ENCODE measurements at regions not wholly inside any gene's neighbourhood (a gene's known extent, or its start where the extent isn't known, plus 50 kb on each side); places are given as distances from the start of the nearest gene placed in this dataset.
"Not testable (repeated sequence)": the region's sequence is repeated elsewhere in the genome, so short reads cannot be mapped to it uniquely, and the experiment has no call there.

DNA sequence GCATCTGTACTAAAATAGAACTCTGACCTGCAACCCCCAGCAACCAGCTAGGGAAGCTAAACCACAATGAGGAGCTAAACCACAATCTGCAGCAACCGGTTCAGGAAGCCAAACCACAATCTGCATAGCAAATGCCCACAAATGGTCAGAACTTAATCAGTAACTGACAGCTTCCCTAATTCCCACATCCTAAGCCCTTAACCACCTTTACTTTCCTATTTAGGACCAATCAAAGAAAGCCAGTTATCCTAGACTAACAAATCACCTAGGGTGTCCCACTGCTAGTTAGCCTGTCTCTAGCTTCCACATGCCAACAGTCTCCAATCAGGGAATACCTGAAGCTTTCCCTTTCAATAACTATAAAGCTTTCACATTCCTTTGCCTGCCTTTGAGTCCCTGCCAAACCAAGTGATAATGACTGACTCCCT is 424.6 kb upstream of the PTCHD4 start:
- Histone ChIP-seq H3K27me3 (ENCODE audit: control insufficient read depth in 2 of 2, insufficient read depth in 2 of 2, low read length in 2 of 2) (no peaks in the 10 kb centered on the region), H3K36me3 (ENCODE audit: control insufficient read depth in 2 of 3, insufficient read depth in 3 of 3, low read length in 3 of 3) (no peaks in the 10 kb centered on the region), H3K4me3 (ENCODE audit: low read length) (no peak overlapping the region), H3K27ac (ENCODE audit: low read depth, low read length) (no peak overlapping the region), H3K9me3 (ENCODE audit: control insufficient read depth in 2 of 3, low read length in 3 of 3) (no peaks in the 10 kb centered on the region), H3K4me1 (ENCODE audit: control insufficient read depth in 2 of 2, insufficient read depth in 2 of 2, low read length in 2 of 2) (no peaks in the 10 kb centered on the region)
- Mint-ChIP-seq H3K4me3 (no peak overlapping the region), H3K4me1 (no peaks in the 10 kb centered on the region), H3K27me3 (no peaks in the 10 kb centered on the region), H3K27ac (no peak overlapping the region), H3K36me3 (no peaks in the 10 kb centered on the region), H3K9me3 (peaks cover 0 to 10% (median 0%) of the 10 kb centered on the region in 11 donors)
- no peak for ATAC-seq
- intact Hi-C loops (cut with micrococcal nuclease) = no loop called here
- DNase-seq = no peak
- ChIA-PET POLR2A (no interaction called here), CTCF (no interaction called here)

DNA sequence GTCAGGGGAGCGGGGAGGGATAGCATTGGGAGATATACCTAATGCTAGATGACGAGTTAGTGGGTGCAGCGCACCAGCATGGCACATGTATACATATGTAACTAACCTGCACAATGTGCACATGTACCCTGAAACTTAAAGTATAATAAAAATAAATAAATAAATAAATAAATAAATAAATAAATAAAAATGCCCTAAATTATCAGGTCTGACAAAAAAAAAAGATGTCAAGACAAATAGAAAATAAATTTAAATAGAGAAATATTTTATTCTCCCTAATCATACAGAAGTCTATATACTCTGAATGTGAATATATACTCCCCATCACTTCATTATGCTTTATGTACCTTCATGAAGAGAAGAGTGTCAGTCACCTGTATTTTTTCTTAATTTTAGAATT is 420.0 kb upstream of the PTCHD4 start:
- H3K9me3 Mint-ChIP-seq = peaks cover 0 to 13% (median 0%) of the 10 kb centered on the region in 11 donors
- POLR2A ChIA-PET; H3K27ac Mint-ChIP-seq; H3K4me3 ChIP-seq (ENCODE audit: low read length); H3K9me3 ChIP-seq (ENCODE audit: control insufficient read depth in 2 of 3, low read length in 3 of 3); H3K27me3 ChIP-seq (ENCODE audit: control insufficient read depth in 2 of 2, insufficient read depth in 2 of 2, low read length in 2 of 2); DNase-seq; H3K27ac ChIP-seq (ENCODE audit: low read depth, low read length); H3K36me3 ChIP-seq (ENCODE audit: control insufficient read depth in 2 of 3, insufficient read depth in 3 of 3, low read length in 3 of 3); intact Hi-C loops (cut with micrococcal nuclease); H3K4me3 Mint-ChIP-seq; H3K27me3 Mint-ChIP-seq; CTCF ChIA-PET; H3K4me1 ChIP-seq (ENCODE audit: control insufficient read depth in 2 of 2, insufficient read depth in 2 of 2, low read length in 2 of 2); ATAC-seq; H3K4me1 Mint-ChIP-seq; H3K36me3 Mint-ChIP-seq: not testable (repeated sequence)

DNA sequence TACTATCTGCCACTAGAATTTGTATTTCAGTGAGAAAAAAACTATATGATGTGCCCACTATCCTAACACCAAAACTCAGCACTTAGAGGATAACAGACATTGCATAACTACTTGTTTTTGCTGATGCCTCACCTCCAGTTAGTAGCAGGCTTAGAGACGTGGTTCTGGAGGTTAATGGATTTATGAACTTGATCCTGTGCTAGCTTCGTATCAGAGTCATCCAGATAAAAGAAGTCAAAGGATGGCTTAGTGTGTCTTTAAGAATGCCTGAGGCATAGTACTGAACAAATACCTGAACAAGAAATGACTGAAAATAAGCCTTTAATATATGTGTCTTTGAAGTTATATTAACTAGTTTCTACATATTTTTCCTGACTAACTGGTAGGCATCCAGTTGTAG is 414.9 kb upstream of the PTCHD4 start:
- ChIA-PET POLR2A (no interaction called here), CTCF (no interaction called here)
- Mint-ChIP-seq H3K27me3 (no peaks in the 10 kb centered on the region), H3K27ac (no peak overlapping the region), H3K4me1 (no peaks in the 10 kb centered on the region), H3K36me3 (no peaks in the 10 kb centered on the region), H3K9me3 (peaks cover 0 to 9% (median 1%) of the 10 kb centered on the region in 11 donors), H3K4me3 (no peak overlapping the region)
- DNase-seq = no peak
- Histone ChIP-seq H3K27ac (ENCODE audit: low read depth, low read length) (no peak overlapping the region), H3K9me3 (ENCODE audit: control insufficient read depth in 2 of 3, low read length in 3 of 3) (no peaks in the 10 kb centered on the region), H3K27me3 (ENCODE audit: control insufficient read depth in 2 of 2, insufficient read depth in 2 of 2, low read length in 2 of 2) (no peaks in the 10 kb centered on the region), H3K4me3 (ENCODE audit: low read length) (no peak overlapping the region), H3K36me3 (ENCODE audit: control insufficient read depth in 2 of 3, insufficient read depth in 3 of 3, low read length in 3 of 3) (no peaks in the 10 kb centered on the region), H3K4me1 (ENCODE audit: control insufficient read depth in 2 of 2, insufficient read depth in 2 of 2, low read length in 2 of 2) (no peaks in the 10 kb centered on the region)
- intact Hi-C loops (cut with micrococcal nuclease) = no loop called here
- ATAC-seq = no peak

DNA sequence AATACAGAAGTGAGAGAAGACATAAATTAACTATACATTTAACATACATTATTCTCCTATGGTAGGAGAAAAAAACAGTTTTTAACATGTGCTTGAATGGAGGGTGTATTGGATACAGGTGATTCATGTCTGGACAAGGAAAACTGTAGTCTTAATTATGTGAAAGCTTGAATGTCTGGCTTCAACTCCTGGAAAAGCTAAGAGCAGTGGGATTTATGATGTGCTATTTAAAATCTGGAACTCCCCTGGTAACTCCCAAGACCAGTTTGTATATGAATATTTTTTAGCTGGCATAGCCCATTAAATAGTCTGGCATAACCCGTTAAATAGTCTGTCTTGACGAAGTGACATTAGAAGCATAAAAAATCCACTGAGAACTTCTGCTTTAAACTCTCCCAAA is 410.0 kb upstream of the PTCHD4 start:
- CTCF ChIA-PET = no interaction called here
- peaks cover 0 to 9% (median 2%) of the 10 kb centered on the region in 11 donors for H3K9me3 Mint-ChIP-seq
- H3K36me3 Mint-ChIP-seq = no peaks in the 10 kb centered on the region
- ATAC-seq = no peak
- Histone ChIP-seq H3K4me1 (ENCODE audit: control insufficient read depth in 2 of 2, insufficient read depth in 2 of 2, low read length in 2 of 2) (no peaks in the 10 kb centered on the region), H3K9me3 (ENCODE audit: control insufficient read depth in 2 of 3, low read length in 3 of 3) (no peaks in the 10 kb centered on the region), H3K27me3 (ENCODE audit: control insufficient read depth in 2 of 2, insufficient read depth in 2 of 2, low read length in 2 of 2) (no peaks in the 10 kb centered on the region), H3K36me3 (ENCODE audit: control insufficient read depth in 2 of 3, insufficient read depth in 3 of 3, low read length in 3 of 3) (no peaks in the 10 kb centered on the region), H3K4me3 (ENCODE audit: low read length) (no peak overlapping the region), H3K27ac (ENCODE audit: low read depth, low read length) (no peak overlapping the region)
- no peak overlapping the region for H3K4me3 Mint-ChIP-seq
- DNase-seq = no peak
- no peaks in the 10 kb centered on the region for H3K27me3 Mint-ChIP-seq
- no peaks in the 10 kb centered on the region for H3K4me1 Mint-ChIP-seq
- intact Hi-C loops (cut with micrococcal nuclease) = no loop called here
- POLR2A ChIA-PET = no interaction called here
- no peak overlapping the region for H3K27ac Mint-ChIP-seq

DNA sequence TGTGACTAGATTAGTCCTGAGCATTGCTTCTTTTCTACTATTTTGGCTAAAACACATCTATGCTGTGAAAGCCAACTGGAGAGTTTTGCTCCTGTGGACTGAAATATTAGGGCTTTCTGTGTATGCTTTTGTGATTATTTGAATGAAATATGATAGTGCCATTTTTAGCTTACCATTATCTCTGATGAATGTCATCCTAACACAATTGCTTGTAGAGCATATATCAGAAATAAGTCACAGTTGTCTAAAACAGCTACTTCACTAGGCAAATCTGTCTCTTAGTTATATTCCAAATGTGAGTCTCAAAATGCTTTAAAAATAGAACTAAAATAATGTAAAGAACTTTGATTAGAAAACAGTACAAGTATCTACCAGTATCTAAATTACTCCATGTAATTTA is 401.4 kb upstream of the PTCHD4 start:
- Mint-ChIP-seq H3K4me1 (no peaks in the 10 kb centered on the region), H3K9me3 (peaks cover 0 to 14% (median 0%) of the 10 kb centered on the region in 11 donors), H3K27me3 (no peaks in the 10 kb centered on the region), H3K36me3 (no peaks in the 10 kb centered on the region), H3K27ac (no peak overlapping the region), H3K4me3 (no peak overlapping the region)
- Histone ChIP-seq H3K4me3 (ENCODE audit: low read length) (no peak overlapping the region), H3K36me3 (ENCODE audit: control insufficient read depth in 2 of 3, insufficient read depth in 3 of 3, low read length in 3 of 3) (no peaks in the 10 kb centered on the region), H3K27ac (ENCODE audit: low read depth, low read length) (no peak overlapping the region), H3K9me3 (ENCODE audit: control insufficient read depth in 2 of 3, low read length in 3 of 3) (no peaks in the 10 kb centered on the region), H3K4me1 (ENCODE audit: control insufficient read depth in 2 of 2, insufficient read depth in 2 of 2, low read length in 2 of 2) (no peaks in the 10 kb centered on the region), H3K27me3 (ENCODE audit: control insufficient read depth in 2 of 2, insufficient read depth in 2 of 2, low read length in 2 of 2) (no peaks in the 10 kb centered on the region)
- intact Hi-C loops (cut with micrococcal nuclease) = no loop called here
- CTCF ChIA-PET = no interaction called here
- ATAC-seq (no peak), DNase-seq (no peak)
- POLR2A ChIA-PET = no interaction called here

DNA sequence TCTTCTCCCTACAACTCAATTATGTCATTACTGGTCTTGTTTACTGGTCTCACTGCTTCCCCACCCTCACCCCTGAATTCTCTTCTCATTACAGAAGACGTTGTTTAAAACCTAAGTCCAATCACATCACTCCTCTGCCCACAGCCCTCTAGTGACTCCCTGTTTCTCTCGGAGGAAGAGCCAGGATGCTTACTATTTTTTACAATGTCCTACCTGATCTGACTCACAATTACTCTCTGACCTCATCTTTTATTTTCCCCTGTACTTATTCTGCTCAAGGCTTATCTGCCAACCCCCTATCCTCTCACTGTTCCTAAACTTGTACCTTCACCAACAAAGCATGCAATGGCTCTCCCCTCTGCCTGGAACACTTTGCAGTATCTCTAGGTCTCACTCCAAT is 400.4 kb upstream of the PTCHD4 start:
- intact Hi-C loops (cut with micrococcal nuclease) = no loop called here
- Histone ChIP-seq H3K4me1 (ENCODE audit: control insufficient read depth in 2 of 2, insufficient read depth in 2 of 2, low read length in 2 of 2) (no peaks in the 10 kb centered on the region), H3K4me3 (ENCODE audit: low read length) (no peak overlapping the region), H3K36me3 (ENCODE audit: control insufficient read depth in 2 of 3, insufficient read depth in 3 of 3, low read length in 3 of 3) (no peaks in the 10 kb centered on the region), H3K27me3 (ENCODE audit: control insufficient read depth in 2 of 2, insufficient read depth in 2 of 2, low read length in 2 of 2) (no peaks in the 10 kb centered on the region), H3K9me3 (ENCODE audit: control insufficient read depth in 2 of 3, low read length in 3 of 3) (no peaks in the 10 kb centered on the region), H3K27ac (ENCODE audit: low read depth, low read length) (no peak overlapping the region)
- POLR2A ChIA-PET = no interaction called here
- no peak overlapping the region for H3K27ac Mint-ChIP-seq
- H3K27me3 Mint-ChIP-seq = no peaks in the 10 kb centered on the region
- H3K9me3 Mint-ChIP-seq = peaks cover 0 to 14% (median 0%) of the 10 kb centered on the region in 11 donors
- no peaks in the 10 kb centered on the region for H3K36me3 Mint-ChIP-seq
- no peak for ATAC-seq
- CTCF ChIA-PET = no interaction called here
- no peak for DNase-seq
- H3K4me3 Mint-ChIP-seq = no peak overlapping the region
- H3K4me1 Mint-ChIP-seq = no peaks in the 10 kb centered on the region

DNA sequence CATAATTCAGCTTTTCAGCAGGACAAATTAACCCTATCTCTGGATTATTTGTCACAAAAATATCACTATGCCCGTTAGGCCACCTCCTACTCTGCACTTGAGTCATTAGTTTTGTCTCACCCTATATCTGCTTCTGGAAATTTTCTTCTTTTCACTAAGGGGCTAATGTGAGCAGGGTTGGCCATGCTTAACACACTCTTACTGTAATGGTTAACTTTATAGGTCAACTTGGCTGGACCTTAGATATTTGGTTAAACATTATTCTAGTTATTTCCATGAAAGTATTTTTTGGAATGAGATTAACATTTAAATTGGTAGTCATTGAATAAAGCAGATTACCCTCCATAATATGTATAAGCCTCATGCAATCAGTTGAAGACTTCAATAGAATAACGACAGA is 394.6 kb upstream of the PTCHD4 start:
- H3K36me3 Mint-ChIP-seq = no peaks in the 10 kb centered on the region
- ATAC-seq = no peak
- Histone ChIP-seq H3K27me3 (ENCODE audit: control insufficient read depth in 2 of 2, insufficient read depth in 2 of 2, low read length in 2 of 2) (no peaks in the 10 kb centered on the region), H3K4me1 (ENCODE audit: control insufficient read depth in 2 of 2, insufficient read depth in 2 of 2, low read length in 2 of 2) (no peaks in the 10 kb centered on the region), H3K4me3 (ENCODE audit: low read length) (no peak overlapping the region), H3K27ac (ENCODE audit: low read depth, low read length) (no peak overlapping the region), H3K9me3 (ENCODE audit: control insufficient read depth in 2 of 3, low read length in 3 of 3) (no peaks in the 10 kb centered on the region), H3K36me3 (ENCODE audit: control insufficient read depth in 2 of 3, insufficient read depth in 3 of 3, low read length in 3 of 3) (no peaks in the 10 kb centered on the region)
- DNase-seq = no peak
- peaks cover 1 to 16% (median 5%) of the 10 kb centered on the region in 11 donors for H3K9me3 Mint-ChIP-seq
- intact Hi-C loops (cut with micrococcal nuclease) = no loop called here
- CTCF ChIA-PET = no interaction called here
- POLR2A ChIA-PET = no interaction called here
- no peaks in the 10 kb centered on the region for H3K27me3 Mint-ChIP-seq
- no peak overlapping the region for H3K4me3 Mint-ChIP-seq
- no peak overlapping the region for H3K27ac Mint-ChIP-seq
- H3K4me1 Mint-ChIP-seq = no peaks in the 10 kb centered on the region
